ENCODE measurements at regions not wholly inside any gene's neighbourhood (a gene's known extent, or its start where the extent isn't known, plus 50 kb on each side); places are given as distances from the start of the nearest gene placed in this dataset.

DNA sequence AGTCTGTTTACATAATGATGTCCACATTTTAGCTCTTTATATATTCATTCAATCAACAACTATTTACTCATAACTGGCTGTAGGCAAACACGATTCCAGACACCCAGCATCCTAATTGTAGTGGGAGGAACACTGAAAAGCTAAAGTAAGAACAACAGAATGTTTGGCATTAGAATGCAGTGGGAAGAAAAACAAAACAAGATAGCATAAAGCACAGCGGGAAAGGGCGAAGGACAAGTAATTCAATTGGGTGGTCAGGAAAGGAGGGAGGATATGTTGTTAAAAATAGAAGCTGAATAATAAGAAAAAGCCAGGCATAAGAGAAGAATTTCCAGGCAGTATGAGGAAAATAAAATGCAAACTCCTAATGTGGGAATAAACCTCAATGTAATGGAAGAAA is 189.5 kb upstream of the FAT4 start:
- no peak for TF ChIP-seq POLR2A (IDR thresholded peaks at IDR 0.05)
- TF ChIP-seq, protein P1, sequence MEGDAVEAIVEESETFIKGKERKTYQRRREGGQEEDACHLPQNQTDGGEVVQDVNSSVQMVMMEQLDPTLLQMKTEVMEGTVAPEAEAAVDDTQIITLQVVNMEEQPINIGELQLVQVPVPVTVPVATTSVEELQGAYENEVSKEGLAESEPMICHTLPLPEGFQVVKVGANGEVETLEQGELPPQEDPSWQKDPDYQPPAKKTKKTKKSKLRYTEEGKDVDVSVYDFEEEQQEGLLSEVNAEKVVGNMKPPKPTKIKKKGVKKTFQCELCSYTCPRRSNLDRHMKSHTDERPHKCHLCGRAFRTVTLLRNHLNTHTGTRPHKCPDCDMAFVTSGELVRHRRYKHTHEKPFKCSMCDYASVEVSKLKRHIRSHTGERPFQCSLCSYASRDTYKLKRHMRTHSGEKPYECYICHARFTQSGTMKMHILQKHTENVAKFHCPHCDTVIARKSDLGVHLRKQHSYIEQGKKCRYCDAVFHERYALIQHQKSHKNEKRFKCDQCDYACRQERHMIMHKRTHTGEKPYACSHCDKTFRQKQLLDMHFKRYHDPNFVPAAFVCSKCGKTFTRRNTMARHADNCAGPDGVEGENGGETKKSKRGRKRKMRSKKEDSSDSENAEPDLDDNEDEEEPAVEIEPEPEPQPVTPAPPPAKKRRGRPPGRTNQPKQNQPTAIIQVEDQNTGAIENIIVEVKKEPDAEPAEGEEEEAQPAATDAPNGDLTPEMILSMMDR (IDR thresholded peaks at IDR 0.05), result no peak

Measured in adrenal gland (tissue), 5 donors.